ENCODE measurements at regions not wholly inside any gene's neighbourhood (a gene's known extent, or its start where the extent isn't known, plus 50 kb on each side); places are given as distances from the start of the nearest gene placed in this dataset.

GRCh38 chr1:39090757-39091380 lies 64.7 kb downstream of the NDUFS5 start:
- intact Hi-C loops (cut with DNase I; ENCODE audit: low total_unique reads), result no loop called here
- no peak overlapping the region for H3K4me3 ChIP-seq (ENCODE audit: low read depth, poor library complexity, severe bottlenecking)
- 72 to 77% methylated on average over 3 of the region's 3 CpGs for WGBS, 2 donors
- TF ChIP-seq CTCF (IDR thresholded peaks at IDR 0.05) (no peak), POLR2A (IDR thresholded peaks at IDR 0.05) (no peak)
- no peak for DNase-seq (ENCODE audit: low spot score in 2 of 2)

DNA sequence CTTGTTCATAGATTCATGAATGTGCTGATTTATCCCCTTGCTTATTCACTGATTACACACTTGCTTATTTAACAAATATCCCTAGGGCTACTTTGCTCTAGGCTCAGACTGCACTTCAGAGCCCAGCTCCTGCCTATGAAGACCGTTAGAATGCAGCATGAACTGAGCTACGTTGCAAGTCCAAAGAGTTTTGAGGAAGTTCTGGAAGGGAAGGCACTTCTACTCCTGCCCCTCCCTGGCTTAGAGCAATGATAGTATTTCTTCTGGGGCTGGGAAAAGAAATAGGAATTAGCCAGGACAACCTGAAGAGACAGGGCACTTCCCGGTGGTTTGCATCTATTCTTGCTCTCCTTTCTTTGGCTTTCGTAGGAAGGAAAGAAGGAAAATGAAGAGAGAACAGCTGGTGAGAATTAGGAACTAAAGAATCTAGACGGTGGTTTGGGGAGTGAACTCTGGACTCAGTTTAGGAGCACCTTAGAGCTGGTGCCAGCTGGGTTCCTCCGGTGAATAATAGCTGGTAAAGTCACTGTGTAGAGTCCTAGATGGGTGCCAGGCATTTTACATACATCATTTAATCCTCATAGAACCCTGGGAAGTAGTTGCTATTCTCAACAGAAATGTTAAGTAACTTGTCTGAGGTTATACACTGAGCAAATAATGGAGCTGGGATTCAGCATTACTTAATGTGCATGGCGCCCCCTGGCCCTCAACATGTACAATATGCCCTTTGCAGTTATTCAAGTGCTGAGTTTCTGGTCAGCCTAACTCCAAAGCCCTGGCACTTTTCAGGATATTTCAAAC lies 65.9 kb downstream of the NDUFS5 start:
- intact Hi-C loops (cut with DNase I; ENCODE audit: low total_unique reads), result no loop called here
- WGBS, 2 donors, result 22 to 23% methylated on average over 7 of the region's 7 CpGs
- peak in 1 of 2 donors; percentile 66 for DNase-seq (ENCODE audit: low spot score in 2 of 2)
- TF ChIP-seq CTCF (IDR thresholded peaks at IDR 0.05) (no peak), POLR2A (IDR thresholded peaks at IDR 0.05) (no peak)
- H3K4me3 ChIP-seq (ENCODE audit: low read depth, poor library complexity, severe bottlenecking), result no peak overlapping the region

DNA sequence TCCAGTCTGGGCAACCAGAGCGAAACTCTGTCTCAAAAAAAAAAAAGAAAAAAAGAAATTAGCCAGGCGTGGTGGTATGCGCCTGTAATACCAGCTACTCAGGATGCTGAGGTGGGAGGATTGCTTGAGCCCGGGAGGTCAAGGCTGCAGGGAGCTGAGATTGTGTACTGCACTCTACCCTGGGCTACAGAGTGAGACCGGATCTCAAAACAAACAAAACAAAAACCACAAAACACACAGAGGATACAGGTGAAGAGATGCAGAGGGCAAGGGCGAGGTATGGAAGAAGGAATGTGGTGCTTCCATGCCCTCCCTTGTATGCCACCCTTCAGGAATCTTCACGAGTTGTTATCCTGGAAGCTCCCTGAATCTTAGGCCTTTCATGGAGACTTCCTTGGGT lies 68.5 kb downstream of the NDUFS5 start:
- no peak for DNase-seq (ENCODE audit: low spot score in 2 of 2)
- 86 to 91% methylated on average over 7 of the region's 7 CpGs for WGBS, 2 donors
- intact Hi-C loops (cut with DNase I; ENCODE audit: low total_unique reads), result no loop called here
- H3K4me3 ChIP-seq (ENCODE audit: low read depth, poor library complexity, severe bottlenecking), result no peak overlapping the region
- TF ChIP-seq POLR2A (IDR thresholded peaks at IDR 0.05), result no peak
- TF ChIP-seq CTCF (IDR thresholded peaks at IDR 0.05), result no peak

GRCh38 chr1:39098546-39099250 lies 72.5 kb downstream of the NDUFS5 start:
- no peak for TF ChIP-seq POLR2A (IDR thresholded peaks at IDR 0.05)
- TF ChIP-seq CTCF (IDR thresholded peaks at IDR 0.05), result no peak
- 6 to 16% methylated on average over 5 to 6 of the region's 6 CpGs for WGBS, 2 donors
- no peak overlapping the region for H3K4me3 ChIP-seq (ENCODE audit: low read depth, poor library complexity, severe bottlenecking)
- intact Hi-C loops (cut with DNase I; ENCODE audit: low total_unique reads), result no loop called here
- peak; percentile 71 to 90 for DNase-seq (ENCODE audit: low spot score in 2 of 2)

GRCh38 chr1:39102537-39103327 lies 76.6 kb downstream of the NDUFS5 start:
- TF ChIP-seq CTCF (IDR thresholded peaks at IDR 0.05) (peak in 1 of 3 donors; percentile 87), POLR2A (IDR thresholded peaks at IDR 0.05) (no peak)
- no peak overlapping the region for H3K4me3 ChIP-seq (ENCODE audit: low read depth, poor library complexity, severe bottlenecking)
- WGBS, 2 donors, result 24 to 25% methylated on average over 11 of the region's 11 CpGs
- intact Hi-C loops (cut with DNase I; ENCODE audit: low total_unique reads), result loop anchor here (2.0 to 10.0 kb wide), 2 partner anchors 92 to 158 kb away; no protein-coding TSS in a partner anchor
- DNase-seq (ENCODE audit: low spot score in 2 of 2), result peak; percentile 62 to 87
